Duodenal mucosa (tissue), 2 donors: ENCODE measurements at regions not wholly inside any gene's neighbourhood (a gene's known extent, or its start where the extent isn't known, plus 50 kb on each side); places are given as distances from the start of the nearest gene placed in this dataset.

Source experiments
- H3K27ac ChIP-seq: one replicate; pipeline ENCODE4 v1.7.0; 2013; ENCODE audit warnings: low read depth, low read length
- H3K27me3 ChIP-seq, 2 donors: one replicate each; pipeline ENCODE4 v1.7.0; 2013; ENCODE audit warnings: low read length in 2 of 2, control low read depth in 1 of 2; ENCODE audit not compliant: insufficient read depth in 2 of 2, control insufficient read depth in 1 of 2
- H3K36me3 ChIP-seq, 2 donors: one replicate each; pipeline ENCODE4 v1.7.0; 2013; ENCODE audit warnings: low read length in 2 of 2, control low read depth in 1 of 2; ENCODE audit not compliant: insufficient read depth in 2 of 2, control insufficient read depth in 1 of 2
- H3K4me1 ChIP-seq, 2 donors: one replicate each; pipeline ENCODE4 v1.7.0; 2013; ENCODE audit warnings: low read length in 2 of 2, control low read depth in 1 of 2; ENCODE audit not compliant: insufficient read depth in 2 of 2, control insufficient read depth in 1 of 2
- H3K4me3 ChIP-seq, 2 donors: one replicate each; pipeline ENCODE4 v1.7.0; 2013; ENCODE audit warnings: low read length in 2 of 2, low read depth in 1 of 2
- H3K9ac ChIP-seq, 2 donors: one replicate each; pipeline ENCODE4 v1.7.0; 2013; ENCODE audit warnings: low read length in 2 of 2, low read depth in 1 of 2
- H3K9me3 ChIP-seq, 2 donors: one replicate each; pipeline ENCODE4 v1.7.0; 2013; ENCODE audit warnings: low read length in 2 of 2, control low read depth in 1 of 2; ENCODE audit not compliant: control insufficient read depth in 1 of 2

DNA sequence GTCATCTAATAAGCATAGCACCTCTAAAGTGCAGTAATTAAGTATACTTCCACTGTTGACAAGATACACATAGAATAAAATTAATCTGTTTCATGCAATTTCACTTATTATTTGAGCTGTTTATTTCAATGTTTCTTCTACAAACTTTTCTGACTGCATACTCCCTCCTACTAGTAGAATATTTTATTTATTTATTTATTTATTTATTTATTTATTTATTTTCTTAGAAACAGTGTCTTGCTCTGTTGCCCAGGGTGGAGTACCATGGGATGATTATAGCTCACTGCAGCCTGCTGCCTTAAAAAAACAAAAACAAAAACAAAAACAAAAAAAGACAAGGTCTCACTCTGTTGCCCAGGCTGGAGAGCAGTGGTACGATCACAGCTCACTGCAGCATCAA lies 68.4 kb upstream of the KITLG start:
- H3K9ac ChIP-seq: no peak overlapping the region
- H3K4me3 ChIP-seq: no peak overlapping the region
- no peaks in the 10 kb centered on the region for H3K4me1 ChIP-seq
- no peak overlapping the region for H3K27ac ChIP-seq
- no peaks in the 10 kb centered on the region for H3K27me3 ChIP-seq
- H3K36me3 ChIP-seq: no peaks in the 10 kb centered on the region
- no peaks in the 10 kb centered on the region for H3K9me3 ChIP-seq

GRCh38 chr12:88646824-88647223 lies 66.6 kb upstream of the KITLG start:
- Histone ChIP-seq H3K27ac (no peak overlapping the region), H3K36me3 (no peaks in the 10 kb centered on the region), H3K4me3 (no peak overlapping the region), H3K27me3 (no peaks in the 10 kb centered on the region), H3K9ac (no peak overlapping the region), H3K4me1 (no peaks in the 10 kb centered on the region), H3K9me3 (no peaks in the 10 kb centered on the region)

DNA sequence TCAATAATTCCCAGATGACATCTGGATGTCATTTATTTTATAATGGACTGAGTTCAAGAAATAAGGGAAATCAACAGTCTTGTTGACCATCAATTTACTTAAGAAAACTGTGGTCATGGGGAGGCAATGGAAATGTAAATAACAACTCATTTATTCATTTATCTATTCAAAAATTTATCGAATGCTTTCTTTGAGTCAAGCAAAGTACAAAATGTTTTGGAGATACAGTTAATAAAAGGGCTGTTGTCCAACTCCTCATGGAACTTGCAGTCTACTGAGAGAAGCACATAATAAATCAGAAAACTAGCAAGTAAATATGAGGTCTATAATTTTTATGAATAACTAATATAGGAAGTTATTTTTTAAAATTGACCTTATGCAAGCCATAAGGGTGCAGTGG lies 65.5 kb upstream of the KITLG start:
- Histone ChIP-seq H3K9ac (no peak overlapping the region), H3K27me3 (no peaks in the 10 kb centered on the region), H3K36me3 (no peaks in the 10 kb centered on the region), H3K4me3 (no peak overlapping the region), H3K4me1 (no peaks in the 10 kb centered on the region), H3K27ac (no peak overlapping the region), H3K9me3 (no peaks in the 10 kb centered on the region)

DNA sequence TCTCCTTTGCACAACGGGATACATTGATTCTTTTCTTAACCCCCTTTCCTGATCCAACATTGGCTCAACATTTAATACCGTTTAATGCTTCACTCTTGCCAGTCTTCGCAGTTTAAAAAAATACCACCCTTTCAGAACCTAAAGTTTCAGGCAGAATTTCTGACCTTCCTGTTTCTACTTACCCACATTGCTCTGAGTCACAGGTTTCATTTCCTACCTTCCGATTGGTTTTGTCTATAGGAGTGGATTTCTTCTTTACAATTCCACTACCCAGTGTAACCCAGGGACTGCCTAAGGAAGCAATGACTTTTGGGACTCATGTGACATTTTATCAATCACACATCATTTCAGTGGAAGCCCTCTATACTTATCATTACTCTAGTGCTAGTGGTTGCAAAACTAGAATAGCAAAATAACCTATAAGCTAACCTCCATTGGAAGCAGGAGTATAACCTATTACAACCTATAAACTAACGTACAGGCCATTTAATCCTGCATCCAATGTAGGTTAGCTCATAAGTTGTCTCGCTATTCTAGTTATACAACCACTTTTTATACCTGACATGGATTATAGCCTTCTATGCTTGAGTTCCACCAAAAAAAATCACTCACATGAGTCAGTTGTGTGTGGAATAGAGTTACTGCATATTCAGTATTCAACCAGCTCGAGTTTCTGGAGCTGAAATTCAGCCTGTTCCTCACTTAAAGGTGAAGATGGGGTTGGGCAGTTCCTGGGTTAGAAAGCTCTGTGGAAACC lies 64.9 kb upstream of the KITLG start:
- no peaks in the 10 kb centered on the region for H3K36me3 ChIP-seq
- no peaks in the 10 kb centered on the region for H3K4me1 ChIP-seq
- H3K27ac ChIP-seq: no peak overlapping the region
- H3K9ac ChIP-seq: no peak overlapping the region
- no peak overlapping the region for H3K4me3 ChIP-seq
- H3K9me3 ChIP-seq: no peaks in the 10 kb centered on the region
- H3K27me3 ChIP-seq: no peaks in the 10 kb centered on the region

GRCh38 chr12:88643685-88644084 lies 63.4 kb upstream of the KITLG start:
- Histone ChIP-seq H3K9ac (no peak overlapping the region), H3K4me1 (no peaks in the 10 kb centered on the region), H3K9me3 (no peaks in the 10 kb centered on the region), H3K27me3 (no peaks in the 10 kb centered on the region), H3K4me3 (no peak overlapping the region), H3K36me3 (no peaks in the 10 kb centered on the region), H3K27ac (no peak overlapping the region)

- Histone ChIP-seq H3K9me3 (no peaks in the 10 kb centered on the region), H3K9ac (no peak overlapping the region), H3K4me3 (no peak overlapping the region), H3K27ac (no peak overlapping the region), H3K27me3 (no peaks in the 10 kb centered on the region), H3K36me3 (no peaks in the 10 kb centered on the region), H3K4me1 (no peaks in the 10 kb centered on the region)
These were observed 62.6 kb upstream of the KITLG start for GRCh38 chr12:88642675-88643431.

DNA sequence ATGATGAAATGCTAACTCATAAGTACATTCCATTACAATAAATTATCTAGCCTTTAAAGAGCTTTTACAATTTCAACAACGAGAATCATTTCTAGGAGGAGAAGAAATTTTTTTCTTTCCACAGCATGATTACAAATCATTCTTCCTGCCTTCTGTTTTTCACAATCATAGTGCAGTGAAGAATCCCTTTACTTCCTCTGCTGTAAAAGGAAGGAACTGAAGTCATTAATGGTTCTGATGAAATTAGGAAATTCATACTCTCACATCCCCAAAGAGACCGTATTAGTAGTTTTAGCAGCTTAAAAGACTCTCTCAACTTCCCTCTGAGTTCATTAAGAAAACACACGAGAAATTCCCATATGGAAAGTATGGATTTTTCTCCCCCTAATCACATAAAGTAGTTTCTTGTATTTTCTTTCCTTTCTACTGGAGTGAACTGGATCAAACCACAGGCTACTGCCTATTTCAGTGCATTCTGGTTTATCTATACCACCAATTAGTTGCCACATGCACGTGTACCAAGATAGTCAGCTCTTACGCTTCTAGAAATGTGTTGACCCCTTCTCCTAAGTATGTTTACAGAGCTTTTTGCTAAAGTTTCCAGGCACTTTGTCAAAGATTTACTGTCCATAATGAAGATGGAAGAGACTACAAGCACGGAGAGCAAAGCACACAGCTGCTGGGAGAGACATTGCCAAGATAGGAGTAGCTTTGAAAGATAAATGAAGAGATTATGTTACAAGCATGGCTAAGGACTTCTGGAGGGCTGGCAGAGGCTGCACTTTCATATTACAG lies 58.9 kb upstream of the KITLG start:
- H3K4me1 ChIP-seq: no peaks in the 10 kb centered on the region
- no peak overlapping the region for H3K27ac ChIP-seq
- no peak overlapping the region for H3K4me3 ChIP-seq
- no peaks in the 10 kb centered on the region for H3K27me3 ChIP-seq
- H3K36me3 ChIP-seq: no peaks in the 10 kb centered on the region
- no peaks in the 10 kb centered on the region for H3K9me3 ChIP-seq
- H3K9ac ChIP-seq: no peak overlapping the region

DNA sequence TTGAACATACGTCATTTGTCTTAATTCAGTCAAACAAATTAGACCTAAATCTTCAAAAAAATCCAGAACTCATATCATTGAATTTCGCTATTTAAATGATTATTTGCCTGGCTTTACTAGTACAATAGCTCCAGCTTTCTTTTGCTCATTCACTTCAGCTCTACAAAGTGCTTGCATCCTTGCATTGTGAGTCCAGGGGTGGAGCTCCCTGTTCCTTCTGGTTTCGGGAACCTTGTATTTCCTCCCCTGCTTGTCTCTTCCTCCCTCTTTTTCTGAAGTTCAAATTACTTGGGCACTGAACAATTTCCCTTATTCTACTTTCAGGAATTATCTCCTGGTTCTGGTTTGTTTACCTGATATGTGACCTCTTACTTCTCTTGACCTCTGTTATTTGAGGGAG lies 58.1 kb upstream of the KITLG start:
- Histone ChIP-seq H3K4me3 (no peak overlapping the region), H3K4me1 (no peaks in the 10 kb centered on the region), H3K9ac (no peak overlapping the region), H3K27me3 (no peaks in the 10 kb centered on the region), H3K27ac (no peak overlapping the region), H3K36me3 (no peaks in the 10 kb centered on the region), H3K9me3 (no peaks in the 10 kb centered on the region)

GRCh38 chr12:88634008-88634407 lies 53.7 kb upstream of the KITLG start:
- Histone ChIP-seq H3K4me3 (no peak overlapping the region), H3K36me3 (no peaks in the 10 kb centered on the region), H3K9me3 (no peaks in the 10 kb centered on the region), H3K4me1 (no peaks in the 10 kb centered on the region), H3K27ac (no peak overlapping the region), H3K27me3 (no peaks in the 10 kb centered on the region), H3K9ac (no peak overlapping the region)

DNA sequence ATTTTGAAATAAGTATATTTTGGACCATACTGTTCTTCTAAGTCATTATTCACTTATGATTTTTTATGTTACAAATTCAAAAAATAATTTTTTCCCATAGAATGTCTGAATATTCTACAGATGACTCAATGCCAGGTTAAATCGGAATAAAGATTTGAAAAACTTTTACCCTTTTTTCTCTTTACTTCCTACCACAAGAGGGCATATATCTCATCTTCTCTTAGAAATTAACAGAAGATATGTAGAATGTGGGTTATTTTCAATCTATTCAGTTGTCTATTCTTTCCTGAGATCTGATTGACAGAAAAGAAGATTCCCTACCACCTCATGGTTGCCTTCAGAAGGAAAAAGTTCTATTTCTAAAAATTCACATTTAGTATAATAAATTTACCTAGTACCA lies 53.0 kb upstream of the KITLG start:
- H3K4me3 ChIP-seq: no peak overlapping the region
- no peaks in the 10 kb centered on the region for H3K4me1 ChIP-seq
- H3K27ac ChIP-seq: no peak overlapping the region
- H3K36me3 ChIP-seq: no peaks in the 10 kb centered on the region
- H3K27me3 ChIP-seq: no peaks in the 10 kb centered on the region
- H3K9ac ChIP-seq: no peak overlapping the region
- H3K9me3 ChIP-seq: no peaks in the 10 kb centered on the region
